ENCODE measurements at regions not wholly inside any gene's neighbourhood (a gene's known extent, or its start where the extent isn't known, plus 50 kb on each side); places are given as distances from the start of the nearest gene placed in this dataset.

- DNase-seq: no peak
- H3K4me3 ChIP-seq (ENCODE audit: low read depth in 2 of 2, low read length in 1 of 2): no peak overlapping the region
- no peak for TF ChIP-seq MAX (IDR thresholded peaks at IDR 0.05; ENCODE audit: low read depth)
- TF ChIP-seq SMC3 (IDR thresholded peaks at IDR 0.05; ENCODE audit: low read depth, low read length): no peak
- no peak for TF ChIP-seq FOXM1 (IDR thresholded peaks at IDR 0.05; ENCODE audit: low read depth)
- no peak for TF ChIP-seq PBX3 (IDR thresholded peaks at IDR 0.05)
- no peak for TF ChIP-seq JUND (IDR thresholded peaks at IDR 0.05)
- no peak for TF ChIP-seq RFX5 (IDR thresholded peaks at IDR 0.05; ENCODE audit: low read length)
- no peak for TF ChIP-seq USF1 (IDR thresholded peaks at IDR 0.05; ENCODE audit: borderline replicate concordance, low read depth)
- TF ChIP-seq EP300 (IDR thresholded peaks at IDR 0.05; ENCODE audit: borderline replicate concordance in 1 of 2, low read depth in 1 of 2, low read length in 1 of 2): no peak
- TF ChIP-seq IRF3 (IDR thresholded peaks at IDR 0.05; ENCODE audit: low read depth, low read length): no peak
- TF ChIP-seq MXI1 (IDR thresholded peaks at IDR 0.05; ENCODE audit: low read depth, low read length): no peak
- TF ChIP-seq CTCF (IDR thresholded peaks at IDR 0.05): no peak
- no peak for TF ChIP-seq TAF1 (IDR thresholded peaks at IDR 0.05; ENCODE audit: borderline replicate concordance, low read depth, low read length)
- TF ChIP-seq GATA2 (CRISPR knock-in tag; IDR thresholded peaks at IDR 0.05): no peak
- TF ChIP-seq FOSL2 (IDR thresholded peaks at IDR 0.05; ENCODE audit: borderline replicate concordance, low read depth): no peak
- no peak for TF ChIP-seq POLR2AphosphoS5 (IDR thresholded peaks at IDR 0.05; ENCODE audit: low read depth, low read length)
- no peak for TF ChIP-seq YY1 (IDR thresholded peaks at IDR 0.05; ENCODE audit: low read depth)
- no peaks in the 10 kb centered on the region for H3K79me2 ChIP-seq (ENCODE audit: insufficient read depth)
- H3K27ac ChIP-seq (ENCODE audit: low read depth in 2 of 2, low read length in 1 of 2): no peak overlapping the region
- no peaks in the 10 kb centered on the region for H3F3A ChIP-seq (replicated peaks; ENCODE audit: insufficient read depth)
- H3K9ac ChIP-seq: no peak overlapping the region
- no peaks in the 10 kb centered on the region for H3K27me3 ChIP-seq (ENCODE audit: insufficient read depth)
- no peaks in the 10 kb centered on the region for H3K9me2 ChIP-seq
- H3K36me3 ChIP-seq (replicated peaks in 1 of 2; ENCODE audit: control insufficient read depth in 1 of 2, insufficient read depth in 2 of 2, low read length in 1 of 2): no peaks in the 10 kb centered on the region
- POLR2A ChIA-PET: no interaction called here
- CTCF ChIA-PET: interaction anchor here (4.1 to 4.3 kb wide), 2 partner anchors 11 to 154 kb away, joined by 25 to 32 read pairs; no protein-coding TSS in a partner anchor
- H3K4me1 ChIP-seq (ENCODE audit: control insufficient read depth in 1 of 2, insufficient read depth in 2 of 2, low read depth in 1 of 2, low read length in 1 of 2): peaks cover 2 to 5% of the 10 kb centered on the region in 2 experiments; a peak in 1 of 4 replicates
- WGBS (ENCODE audit: low lambda C conversion rate): 94% methylated on average over 3 of the region's 3 CpGs
- no peak overlapping the region for H3K4me2 ChIP-seq
- H2AFZ ChIP-seq (ENCODE audit: low read depth): no peak overlapping the region
- H3K9me3 ChIP-seq: no peaks in the 10 kb centered on the region
- H4K20me1 ChIP-seq (ENCODE audit: insufficient read depth): no peaks in the 10 kb centered on the region
Measured at GRCh38 chr18:59834267-59834666, 65.5 kb upstream of the PMAIP1 start.
